ENCODE measurements at regions not wholly inside any gene's neighbourhood (a gene's known extent, or its start where the extent isn't known, plus 50 kb on each side); places are given as distances from the start of the nearest gene placed in this dataset.

- no peak for TF ChIP-seq CTCF (IDR thresholded peaks at IDR 0.05; ENCODE audit: low read depth, low read length)
- Histone ChIP-seq H3K4me1 (ENCODE audit: low read depth) (no peaks in the 10 kb centered on the region), H3K27ac (no peak overlapping the region), H3K27me3 (no peaks in the 10 kb centered on the region), H3K36me3 (no peaks in the 10 kb centered on the region), H3K4me3 (no peak overlapping the region), H3K9me3 (ENCODE audit: low read depth) (no peaks in the 10 kb centered on the region)
- peak in 1 of 2 donors; percentile 31 for DNase-seq (ENCODE audit: low read depth in 1 of 2, low spot score in 1 of 2)
Observed at GRCh38 chr1:99594205-99594604, 51.7 kb upstream of the PALMD start.

- no peak for DNase-seq (ENCODE audit: low read depth in 1 of 2, low spot score in 1 of 2)
- Histone ChIP-seq H3K36me3 (no peaks in the 10 kb centered on the region), H3K4me3 (no peak overlapping the region), H3K27me3 (no peaks in the 10 kb centered on the region), H3K4me1 (ENCODE audit: low read depth) (no peaks in the 10 kb centered on the region), H3K9me3 (ENCODE audit: low read depth) (no peaks in the 10 kb centered on the region), H3K27ac (no peak overlapping the region)
- no peak for TF ChIP-seq CTCF (IDR thresholded peaks at IDR 0.05; ENCODE audit: low read depth, low read length)
Observed at GRCh38 chr1:99595041-99595440, 50.9 kb upstream of the PALMD start.

- H3K27ac ChIP-seq = no peak overlapping the region
- H3K4me1 ChIP-seq (ENCODE audit: low read depth) = no peaks in the 10 kb centered on the region
- DNase-seq (ENCODE audit: low read depth in 1 of 2, low spot score in 1 of 2) = no peak
- no peaks in the 10 kb centered on the region for H3K9me3 ChIP-seq (ENCODE audit: low read depth)
- H3K4me3 ChIP-seq = no peak overlapping the region
- no peak for TF ChIP-seq CTCF (IDR thresholded peaks at IDR 0.05; ENCODE audit: low read depth, low read length)
- no peaks in the 10 kb centered on the region for H3K27me3 ChIP-seq
- no peaks in the 10 kb centered on the region for H3K36me3 ChIP-seq
Observed at GRCh38 chr1:99595441-99595840, 50.5 kb upstream of the PALMD start.

All from cardiac muscle cell (in vitro differentiated cells and primary cell).